B cell (primary cell): ENCODE measurements at regions not wholly inside any gene's neighbourhood (a gene's known extent, or its start where the extent isn't known, plus 50 kb on each side); places are given as distances from the start of the nearest gene placed in this dataset.

Experiments
- ATAC-seq: fragments of 200-7000 bp; cut with Tn5 transposase; one replicate; pipeline ENCODE4 v1.10.0; 2021; ENCODE audit warnings: low read depth, mild to moderate bottlenecking, moderate number of reproducible peaks, moderate library complexity
- CTCF ChIA-PET: fragments of 350-600 bp; sonication (Branson Sonifier 250); formaldehyde crosslinking; loops from one replicate; lab custom pipeline; 2021; ENCODE audit warnings: antibody characterized with exemption, inconsistent platforms; lab: Charles Lee
- POLR2A ChIA-PET: fragments of 350-600 bp; sonication (Branson Sonifier 250); formaldehyde crosslinking; loops from one replicate; lab custom pipeline; 2021; ENCODE audit warnings: antibody characterized with exemption; lab: Charles Lee
- DNase-seq: peaks from one replicate; pipeline ENCODE4 v3.0.0; 2013
- H2AFZ ChIP-seq: 2 replicates; pipeline ENCODE4 v1.6.1; 2012; ENCODE audit warnings: mild to moderate bottlenecking, low read depth, low read length; ENCODE audit not compliant: insufficient read depth, poor library complexity, severe bottlenecking
- H3K27ac ChIP-seq, 2 donors: 1 replicate in 1 of 2; 2 replicates in 1 of 2; pipeline ENCODE4 v1.5.1; 2012 to 2013; ENCODE audit warnings: low read length in 2 of 2, mild to moderate bottlenecking in 2 of 2, moderate library complexity in 1 of 2
- H3K27me3 ChIP-seq, 4 experiments: fragments of 200-600 bp in 1 of 4; sonication (generic) in 1 of 4; replicated peaks in 1 of 4; 1 replicate in 2 of 4; 2 replicates in 2 of 4; pipeline versions ENCODE4 v1.6.1 to v1.7.0; 2013 to 2016; ENCODE audit warnings: low read length in 3 of 4, mild to moderate bottlenecking in 2 of 4, mixed read lengths in 1 of 4, moderate library complexity in 1 of 4; ENCODE audit not compliant: insufficient read depth in 4 of 4, control insufficient read depth in 3 of 4; ENCODE audit errors: control extremely low read depth in 1 of 4
- H3K36me3 ChIP-seq, 2 experiments: replicated peaks in 1 of 2; 1 replicate in 1 of 2; 2 replicates in 1 of 2; pipeline versions ENCODE4 v1.6.1 to v1.7.1; 2013; ENCODE audit warnings: low read length in 1 of 2; ENCODE audit not compliant: insufficient read depth in 2 of 2, control insufficient read depth in 1 of 2; ENCODE audit errors: control extremely low read depth in 1 of 2, extremely low read depth in 1 of 2
- H3K4me1 ChIP-seq, 2 donors: fragments of 200-600 bp in 1 of 2; sonication (generic) in 1 of 2; 1 replicate in 1 of 2; 2 replicates in 1 of 2; pipeline versions ENCODE4 v1.5.1 to v1.6.1; 2013 to 2017; ENCODE audit warnings: low read length in 2 of 2; ENCODE audit not compliant: control insufficient read depth in 2 of 2, insufficient read depth in 2 of 2
- H3K4me2 ChIP-seq: replicated peaks from 2 replicates; pipeline ENCODE3; 2012; ENCODE audit warnings: mild to moderate bottlenecking, low read depth, low read length; ENCODE audit not compliant: poor library complexity, severe bottlenecking
- H3K4me3 ChIP-seq, 5 experiments: fragments of 200-600 bp in 1 of 5; sonication (generic) in 1 of 5; 1 replicate in 3 of 5; 2 replicates in 2 of 5; pipeline versions ENCODE4 v1.5.1 to v1.7.0; 2011 to 2016; ENCODE audit warnings: low read length in 4 of 5, mild to moderate bottlenecking in 4 of 5, low read depth in 2 of 5, control low read depth in 1 of 5, moderate library complexity in 1 of 5; ENCODE audit not compliant: insufficient read depth in 1 of 5; ENCODE audit errors: control extremely low read depth in 1 of 5, extremely low read depth in 1 of 5
- H3K79me2 ChIP-seq: fragments of 200-600 bp; sonication (generic); one replicate; pipeline ENCODE4 v1.6.0; 2016; ENCODE audit warnings: low read length; ENCODE audit not compliant: control insufficient read depth, insufficient read depth
- H3K9ac ChIP-seq: fragments of 200-600 bp; sonication (generic); 2 replicates; pipeline ENCODE4 v1.6.1; 2017; ENCODE audit warnings: mild to moderate bottlenecking, low read length, moderate library complexity
- H3K9me3 ChIP-seq, 3 donors: one replicate each; pipeline versions ENCODE4 v1.6.1 to v1.7.1; 2013; ENCODE audit warnings: low read length in 2 of 3; ENCODE audit not compliant: control insufficient read depth in 2 of 3, insufficient read depth in 1 of 3; ENCODE audit errors: control extremely low read depth in 1 of 3
- H4K20me1 ChIP-seq: 2 replicates; pipeline ENCODE4 v1.6.0; 2012; ENCODE audit warnings: mild to moderate bottlenecking, low read length; ENCODE audit not compliant: insufficient read depth, control insufficient read depth, poor library complexity, severe bottlenecking
- H3K27ac Mint-ChIP-seq: one replicate; pipeline ENCODE4 v1.8.0; 2021; ENCODE audit warnings: mixed read lengths
- H3K27me3 Mint-ChIP-seq: one replicate; pipeline ENCODE4 v1.8.0; 2021; ENCODE audit warnings: mixed read lengths
- H3K4me1 Mint-ChIP-seq: one replicate; pipeline ENCODE4 v1.8.0; 2021; ENCODE audit warnings: mixed read lengths
- H3K4me3 Mint-ChIP-seq: one replicate; pipeline ENCODE4 v1.8.0; 2021; ENCODE audit warnings: mixed read lengths
- H3K9me3 Mint-ChIP-seq: one replicate; pipeline ENCODE4 v1.8.0; 2022; ENCODE audit warnings: mixed read lengths; ENCODE audit not compliant: insufficient read depth
- CTCF ChIP-seq: fragments of 200-600 bp; IDR thresholded peaks from one replicate; pipeline ENCODE4 v1.8.0; 2022; ENCODE audit warnings: antibody characterized with exemption, mild to moderate bottlenecking
- EZH2 ChIP-seq: IDR thresholded peaks from 2 replicates; pipeline ENCODE4 v1.6.1; 2012; ENCODE audit warnings: borderline replicate concordance, low read depth, mild to moderate bottlenecking, moderate library complexity, low read length; ENCODE audit not compliant: insufficient read depth, poor library complexity, severe bottlenecking
- WGBS: methylation state at CpG from one replicate; pipeline ENCODE4 v1.1.5; 2013; ENCODE audit warnings: missing lambda C conversion rate; ENCODE audit not compliant: insufficient coverage; 5-methylcytosine and 5-hydroxymethylcytosine counted together
- intact Hi-C: fragments of 100-400 bp; cut with micrococcal nuclease; formaldehyde crosslinking; loops from one replicate; pipeline ENCODE4 v1.10.0; 2022

- Histone ChIP-seq H3K79me2 (no peaks in the 10 kb centered on the region), H4K20me1 (no peaks in the 10 kb centered on the region), H3K27ac (no peak overlapping the region), H3K9me3 (no peaks in the 10 kb centered on the region), H3K4me1 (no peaks in the 10 kb centered on the region), H3K27me3 (no peaks in the 10 kb centered on the region), H3K9ac (no peak overlapping the region), H3K4me2 (no peak overlapping the region), H3K36me3 (no peaks in the 10 kb centered on the region), H3K4me3 (no peak overlapping the region), H2AFZ (no peak overlapping the region)
- no peak for ATAC-seq
- H3K27me3 Mint-ChIP-seq = no peaks in the 10 kb centered on the region
- WGBS = 84% methylated on average over 6 of the region's 6 CpGs
- ChIA-PET CTCF (no interaction called here), POLR2A (no interaction called here)
- H3K4me1 Mint-ChIP-seq = no peaks in the 10 kb centered on the region
- intact Hi-C loops = no loop called here
- no peak overlapping the region for H3K27ac Mint-ChIP-seq
- H3K9me3 Mint-ChIP-seq = no peaks in the 10 kb centered on the region
- H3K4me3 Mint-ChIP-seq = no peak overlapping the region
- no peak for DNase-seq
- TF ChIP-seq CTCF (no peak), EZH2 (no peak)
These were observed 593.1 kb downstream of the CBLN2 start for GRCh38 chr18:71951001-71951400.

- no peaks in the 10 kb centered on the region for H3K9me3 ChIP-seq
- CTCF ChIA-PET = no interaction called here
- ATAC-seq (no peak), DNase-seq (no peak)
- no peaks in the 10 kb centered on the region for H3K79me2 ChIP-seq
- no peak overlapping the region for H3K27ac ChIP-seq
- H3K4me1 ChIP-seq = no peaks in the 10 kb centered on the region
- 56% methylated on average over 1 of the region's 1 CpG for WGBS
- H3K4me3 ChIP-seq = no peak overlapping the region
- Mint-ChIP-seq H3K4me1 (no peaks in the 10 kb centered on the region), H3K27ac (no peak overlapping the region), H3K9me3 (no peaks in the 10 kb centered on the region), H3K27me3 (no peaks in the 10 kb centered on the region), H3K4me3 (no peak overlapping the region)
- POLR2A ChIA-PET = no interaction called here
- H3K36me3 ChIP-seq = no peaks in the 10 kb centered on the region
- no peak overlapping the region for H3K9ac ChIP-seq
- TF ChIP-seq CTCF (no peak), EZH2 (no peak)
- H4K20me1 ChIP-seq = no peaks in the 10 kb centered on the region
- intact Hi-C loops = no loop called here
- H3K27me3 ChIP-seq = no peaks in the 10 kb centered on the region
- no peak overlapping the region for H2AFZ ChIP-seq
- no peak overlapping the region for H3K4me2 ChIP-seq
These were observed 601.7 kb downstream of the CBLN2 start for GRCh38 chr18:71942433-71942832.
